ENCODE measurements at regions not wholly inside any gene's neighbourhood (a gene's known extent, or its start where the extent isn't known, plus 50 kb on each side); places are given as distances from the start of the nearest gene placed in this dataset.

GRCh38 chr9:86842573-86842972 is 104.7 kb downstream of the GAS1 start:
- TF ChIP-seq CSRNP3 (CRISPR knock-in tag; IDR thresholded peaks at IDR 0.05) (no peak), SNAI2 (CRISPR knock-in tag; IDR thresholded peaks at IDR 0.05) (no peak), GLIS3 (CRISPR knock-in tag; IDR thresholded peaks at IDR 0.05) (no peak), TOX (CRISPR knock-in tag; IDR thresholded peaks at IDR 0.05; ENCODE audit: borderline replicate concordance) (no peak), TCF4 (CRISPR knock-in tag; IDR thresholded peaks at IDR 0.05; ENCODE audit: borderline replicate concordance) (no peak), TSHZ2 (CRISPR knock-in tag; IDR thresholded peaks at IDR 0.05) (no peak), ZNF565 (CRISPR knock-in tag; conservative IDR thresholded peaks at IDR 0.05; ENCODE audit: low read depth) (no peak), BACH2 (CRISPR knock-in tag; IDR thresholded peaks at IDR 0.05; ENCODE audit: borderline replicate concordance) (no peak), ESRRG (CRISPR knock-in tag; IDR thresholded peaks at IDR 0.05) (no peak), ZFP30 (CRISPR knock-in tag; IDR thresholded peaks at IDR 0.05) (no peak), ZNF70 (CRISPR knock-in tag; IDR thresholded peaks at IDR 0.05) (no peak), ZC3H10 (CRISPR knock-in tag; IDR thresholded peaks at IDR 0.05) (no peak), RARB (CRISPR knock-in tag; IDR thresholded peaks at IDR 0.05) (no peak), ZNF8 (CRISPR knock-in tag; IDR thresholded peaks at IDR 0.05) (no peak), PATZ1 (CRISPR knock-in tag; IDR thresholded peaks at IDR 0.05; ENCODE audit: borderline replicate concordance) (no peak), POU6F1 (CRISPR knock-in tag; IDR thresholded peaks at IDR 0.05; ENCODE audit: borderline replicate concordance, low read depth) (no peak), ARNTL (CRISPR knock-in tag; IDR thresholded peaks at IDR 0.05; ENCODE audit: borderline replicate concordance, low read depth) (no peak)
- no peak for ATAC-seq

GRCh38 chr9:86839522-86839921 is 107.8 kb downstream of the GAS1 start:
- TF ChIP-seq ESRRG (CRISPR knock-in tag; IDR thresholded peaks at IDR 0.05) (no peak), BACH2 (CRISPR knock-in tag; IDR thresholded peaks at IDR 0.05; ENCODE audit: borderline replicate concordance) (no peak), POU6F1 (CRISPR knock-in tag; IDR thresholded peaks at IDR 0.05; ENCODE audit: borderline replicate concordance, low read depth) (no peak), CSDC2 (CRISPR knock-in tag; IDR thresholded peaks at IDR 0.05) (no peak), ZNF8 (CRISPR knock-in tag; IDR thresholded peaks at IDR 0.05) (no peak), ZNF70 (CRISPR knock-in tag; IDR thresholded peaks at IDR 0.05) (no peak), TOX (CRISPR knock-in tag; IDR thresholded peaks at IDR 0.05; ENCODE audit: borderline replicate concordance) (no peak), PATZ1 (CRISPR knock-in tag; IDR thresholded peaks at IDR 0.05; ENCODE audit: borderline replicate concordance) (no peak), CSRNP3 (CRISPR knock-in tag; IDR thresholded peaks at IDR 0.05) (no peak), GLIS3 (CRISPR knock-in tag; IDR thresholded peaks at IDR 0.05) (no peak), ARNTL (CRISPR knock-in tag; IDR thresholded peaks at IDR 0.05; ENCODE audit: borderline replicate concordance, low read depth) (no peak), ZFP30 (CRISPR knock-in tag; IDR thresholded peaks at IDR 0.05) (no peak), ISL1 (CRISPR knock-in tag; IDR thresholded peaks at IDR 0.05) (no peak), ZFP3 (CRISPR knock-in tag; IDR thresholded peaks at IDR 0.05) (no peak), ZNF565 (CRISPR knock-in tag; conservative IDR thresholded peaks at IDR 0.05; ENCODE audit: low read depth) (no peak), TSHZ2 (CRISPR knock-in tag; IDR thresholded peaks at IDR 0.05) (no peak), SNAI2 (CRISPR knock-in tag; IDR thresholded peaks at IDR 0.05) (no peak), TCF4 (CRISPR knock-in tag; IDR thresholded peaks at IDR 0.05; ENCODE audit: borderline replicate concordance) (no peak)
- ATAC-seq, result no peak
